Liver (tissue), 8 donors: ENCODE measurements at regions not wholly inside any gene's neighbourhood (a gene's known extent, or its start where the extent isn't known, plus 50 kb on each side); places are given as distances from the start of the nearest gene placed in this dataset.

ENCODE experiments used
- DNase-seq: peaks from one replicate; pipeline ENCODE4 v3.0.0-alpha.2; 2017; ENCODE audit warnings: low spot score
- H3K27ac ChIP-seq, 2 donors: one replicate each; pipeline ENCODE4 v1.7.0; 2013; ENCODE audit warnings: inconsistent platforms in 2 of 2, low read length in 2 of 2, control low read depth in 1 of 2, low read depth in 1 of 2, mild to moderate bottlenecking in 1 of 2
- H3K27me3 ChIP-seq, 4 donors: one replicate each; pipeline versions ENCODE4 v1.6.1 to v1.7.0; 2013; ENCODE audit warnings: low read length in 3 of 4, inconsistent platforms in 1 of 4, mild to moderate bottlenecking in 1 of 4, moderate library complexity in 1 of 4; ENCODE audit not compliant: control insufficient read depth in 4 of 4, insufficient read depth in 4 of 4
- H3K36me3 ChIP-seq, 4 donors: one replicate each; pipeline versions ENCODE4 v1.6.1 to v1.7.0; 2013; ENCODE audit warnings: low read length in 3 of 4, mild to moderate bottlenecking in 3 of 4, low read depth in 1 of 4, moderate library complexity in 1 of 4; ENCODE audit not compliant: control insufficient read depth in 4 of 4, insufficient read depth in 3 of 4
- H3K4me1 ChIP-seq, 4 donors: one replicate each; pipeline versions ENCODE4 v1.6.1 to v1.7.0; 2013; ENCODE audit warnings: low read length in 3 of 4, mild to moderate bottlenecking in 3 of 4, moderate library complexity in 1 of 4; ENCODE audit not compliant: control insufficient read depth in 4 of 4, insufficient read depth in 4 of 4
- H3K4me3 ChIP-seq, 3 donors: one replicate each; pipeline versions ENCODE4 v1.6.1 to v1.7.0; 2013; ENCODE audit warnings: low read length in 3 of 3, control low read depth in 1 of 3, low read depth in 1 of 3, mild to moderate bottlenecking in 1 of 3
- H3K9ac ChIP-seq, 2 donors: one replicate each; pipeline ENCODE4 v1.7.0; 2013; ENCODE audit warnings: low read length in 2 of 2, mild to moderate bottlenecking in 2 of 2, moderate library complexity in 2 of 2, control low read depth in 1 of 2, low read depth in 1 of 2
- H3K9me3 ChIP-seq, 4 donors: one replicate each; pipeline versions ENCODE4 v1.6.1 to v1.7.0; 2013; ENCODE audit warnings: low read length in 3 of 4; ENCODE audit not compliant: control insufficient read depth in 4 of 4
- EGR1 ChIP-seq, 2 donors: IDR thresholded peaks; 2 replicates each; pipeline ENCODE4 v1.6.1; 2016 to 2018; ENCODE audit warnings: antibody characterized with exemption in 2 of 2, low read depth in 2 of 2
- FOXA1 ChIP-seq: IDR thresholded peaks from 2 replicates; pipeline ENCODE4 v1.6.1; 2016; ENCODE audit warnings: antibody characterized with exemption
- FOXA2 ChIP-seq: IDR thresholded peaks from 2 replicates; pipeline ENCODE4 v1.6.1; 2016; ENCODE audit warnings: antibody characterized with exemption
- GABPA ChIP-seq, 2 donors: IDR thresholded peaks in 1 of 2; conservative IDR thresholded peaks in 1 of 2; 2 replicates each; pipeline ENCODE4 v1.6.1; 2016; ENCODE audit warnings: antibody characterized with exemption in 2 of 2, mild to moderate bottlenecking in 1 of 2, moderate library complexity in 1 of 2
- HNF4A ChIP-seq, 2 donors: conservative IDR thresholded peaks; 2 replicates each; pipeline ENCODE4 v1.6.1; 2016; ENCODE audit warnings: antibody characterized with exemption in 2 of 2, mild to moderate bottlenecking in 2 of 2
- JUND ChIP-seq, 2 donors: IDR thresholded peaks; 2 replicates each; pipeline ENCODE4 v1.6.1; 2016; ENCODE audit warnings: antibody characterized with exemption in 2 of 2
- NR2F2 ChIP-seq: IDR thresholded peaks from 2 replicates; pipeline ENCODE4 v1.6.1; 2016; ENCODE audit warnings: antibody characterized with exemption
- RAD21 ChIP-seq, 2 donors: IDR thresholded peaks; 2 replicates each; pipeline ENCODE4 v1.6.1; 2016; ENCODE audit warnings: antibody characterized with exemption in 2 of 2, mild to moderate bottlenecking in 2 of 2
- RXRA ChIP-seq, 2 donors: IDR thresholded peaks; 2 replicates each; pipeline ENCODE4 v1.6.1; 2017 to 2018; ENCODE audit warnings: antibody characterized with exemption in 2 of 2, mild to moderate bottlenecking in 1 of 2
- SP1 ChIP-seq: IDR thresholded peaks from 2 replicates; pipeline ENCODE4 v1.6.1; 2018; ENCODE audit warnings: antibody characterized with exemption, mild to moderate bottlenecking
- YY1 ChIP-seq: IDR thresholded peaks from 2 replicates; pipeline ENCODE4 v1.6.1; 2016; ENCODE audit warnings: antibody characterized with exemption, mild to moderate bottlenecking
- WGBS: extraction: QIAGEN DNeasy Blood & Tissue Kit; methylation state at CpG from one replicate; pipeline ENCODE4 v1.1.7; 2013; 5-methylcytosine and 5-hydroxymethylcytosine counted together
- TF ChIP-seq, protein P1 (sequence below): IDR thresholded peaks from 2 replicates; pipeline ENCODE4 v1.6.1; 2016; ENCODE audit warnings: antibody characterized with exemption
- TF ChIP-seq, protein P2 (sequence below): fragments of 150-350 bp; IDR thresholded peaks from 2 replicates; pipeline ENCODE4 v1.5.1; 2017; ENCODE audit warnings: improper control_type of control experiment, low read depth, low read length; ENCODE audit not compliant: missing input control
- TF ChIP-seq, protein P3 (sequence below): IDR thresholded peaks from 2 replicates; pipeline ENCODE4 v1.6.1; 2016; ENCODE audit warnings: antibody characterized with exemption
- TF ChIP-seq, protein P4 (sequence below): IDR thresholded peaks from 2 replicates; pipeline ENCODE4 v1.6.1; 2016; ENCODE audit warnings: antibody characterized with exemption
- TF ChIP-seq, protein P5 (sequence below): IDR thresholded peaks from 2 replicates; pipeline ENCODE4 v1.6.1; 2016; ENCODE audit warnings: antibody characterized with exemption, mild to moderate bottlenecking
- donor health status: healthy.
- donor health status: healthy.
- donor health status: healthy.
- donor health status: healthy.
- donor health status: healthy.

DNA sequence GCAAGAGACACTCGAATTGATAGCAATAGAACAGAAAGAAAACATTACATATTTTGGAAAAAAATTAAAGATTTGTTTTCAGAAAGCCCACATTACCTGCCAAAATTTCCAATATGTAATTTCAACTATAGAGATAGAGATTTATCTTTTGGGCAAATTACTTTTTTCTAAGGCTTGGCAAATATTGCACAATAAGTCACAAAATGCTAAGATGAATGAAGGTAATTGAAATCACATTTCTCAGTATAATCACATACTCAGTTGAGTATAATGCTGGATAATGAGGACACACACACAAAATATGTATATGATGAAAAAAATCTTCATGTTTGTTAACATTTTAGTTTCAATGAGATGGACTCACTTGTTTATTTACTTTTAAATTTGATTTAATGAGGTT is 189.2 kb upstream of the STXBP6 start:
- TF ChIP-seq JUND (IDR thresholded peaks at IDR 0.05) (no peak), YY1 (no peak), NR2F2 (no peak), FOXA2 (no peak), RAD21 (IDR thresholded peaks at IDR 0.05) (no peak)
- TF ChIP-seq, protein P1, sequence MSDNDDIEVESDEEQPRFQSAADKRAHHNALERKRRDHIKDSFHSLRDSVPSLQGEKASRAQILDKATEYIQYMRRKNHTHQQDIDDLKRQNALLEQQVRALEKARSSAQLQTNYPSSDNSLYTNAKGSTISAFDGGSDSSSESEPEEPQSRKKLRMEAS = no peak
- no peaks in the 10 kb centered on the region for H3K9me3 ChIP-seq
- H3K4me1 ChIP-seq = peaks cover 0 to 5% (median 0%) of the 10 kb centered on the region in 4 donors
- peaks cover 0 to 2% (median under 1%) of the 10 kb centered on the region in 4 donors for H3K27me3 ChIP-seq
- DNase-seq = no peak
- WGBS = 52% methylated on average over 1 of the region's 1 CpG
- H3K9ac ChIP-seq = no peak overlapping the region
- H3K36me3 ChIP-seq = no peaks in the 10 kb centered on the region
- H3K4me3 ChIP-seq = no peak overlapping the region
- H3K27ac ChIP-seq = no peak overlapping the region

DNA sequence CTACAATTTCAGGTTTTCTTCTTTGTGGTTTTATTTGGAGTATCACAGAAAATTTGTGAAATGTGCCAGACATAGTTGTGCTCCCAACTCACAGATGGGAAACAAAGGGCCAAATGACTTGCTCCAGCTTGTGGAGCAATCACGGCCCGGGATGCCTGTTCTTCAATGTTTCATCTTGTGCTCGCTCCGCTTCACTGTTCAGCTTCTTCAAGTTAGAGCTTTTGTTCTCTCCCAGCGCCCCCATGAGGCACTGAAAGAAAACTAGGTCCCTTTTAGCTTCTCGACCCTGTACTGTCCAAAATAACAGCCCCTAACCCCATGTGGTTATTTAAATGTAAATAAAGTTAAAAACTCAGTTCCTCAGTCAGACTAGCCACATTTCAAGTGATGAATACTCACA is 187.9 kb upstream of the STXBP6 start:
- Histone ChIP-seq H3K9ac (no peak overlapping the region), H3K27me3 (peaks cover 0 to 2% (median under 1%) of the 10 kb centered on the region in 4 donors), H3K4me1 (peaks cover 0 to 5% (median 0%) of the 10 kb centered on the region in 4 donors), H3K4me3 (no peak overlapping the region), H3K27ac (no peak overlapping the region), H3K36me3 (no peaks in the 10 kb centered on the region), H3K9me3 (no peaks in the 10 kb centered on the region)
- WGBS = 10% methylated on average over 6 of the region's 6 CpGs
- TF ChIP-seq, protein P2, sequence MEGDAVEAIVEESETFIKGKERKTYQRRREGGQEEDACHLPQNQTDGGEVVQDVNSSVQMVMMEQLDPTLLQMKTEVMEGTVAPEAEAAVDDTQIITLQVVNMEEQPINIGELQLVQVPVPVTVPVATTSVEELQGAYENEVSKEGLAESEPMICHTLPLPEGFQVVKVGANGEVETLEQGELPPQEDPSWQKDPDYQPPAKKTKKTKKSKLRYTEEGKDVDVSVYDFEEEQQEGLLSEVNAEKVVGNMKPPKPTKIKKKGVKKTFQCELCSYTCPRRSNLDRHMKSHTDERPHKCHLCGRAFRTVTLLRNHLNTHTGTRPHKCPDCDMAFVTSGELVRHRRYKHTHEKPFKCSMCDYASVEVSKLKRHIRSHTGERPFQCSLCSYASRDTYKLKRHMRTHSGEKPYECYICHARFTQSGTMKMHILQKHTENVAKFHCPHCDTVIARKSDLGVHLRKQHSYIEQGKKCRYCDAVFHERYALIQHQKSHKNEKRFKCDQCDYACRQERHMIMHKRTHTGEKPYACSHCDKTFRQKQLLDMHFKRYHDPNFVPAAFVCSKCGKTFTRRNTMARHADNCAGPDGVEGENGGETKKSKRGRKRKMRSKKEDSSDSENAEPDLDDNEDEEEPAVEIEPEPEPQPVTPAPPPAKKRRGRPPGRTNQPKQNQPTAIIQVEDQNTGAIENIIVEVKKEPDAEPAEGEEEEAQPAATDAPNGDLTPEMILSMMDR = peak; percentile 14
- peak; percentile 53 to 54 for TF ChIP-seq RAD21 (IDR thresholded peaks at IDR 0.05)
- TF ChIP-seq YY1 = no peak
- TF ChIP-seq, protein P3, sequence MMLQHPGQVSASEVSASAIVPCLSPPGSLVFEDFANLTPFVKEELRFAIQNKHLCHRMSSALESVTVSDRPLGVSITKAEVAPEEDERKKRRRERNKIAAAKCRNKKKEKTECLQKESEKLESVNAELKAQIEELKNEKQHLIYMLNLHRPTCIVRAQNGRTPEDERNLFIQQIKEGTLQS = no peak
- DNase-seq = no peak

DNA sequence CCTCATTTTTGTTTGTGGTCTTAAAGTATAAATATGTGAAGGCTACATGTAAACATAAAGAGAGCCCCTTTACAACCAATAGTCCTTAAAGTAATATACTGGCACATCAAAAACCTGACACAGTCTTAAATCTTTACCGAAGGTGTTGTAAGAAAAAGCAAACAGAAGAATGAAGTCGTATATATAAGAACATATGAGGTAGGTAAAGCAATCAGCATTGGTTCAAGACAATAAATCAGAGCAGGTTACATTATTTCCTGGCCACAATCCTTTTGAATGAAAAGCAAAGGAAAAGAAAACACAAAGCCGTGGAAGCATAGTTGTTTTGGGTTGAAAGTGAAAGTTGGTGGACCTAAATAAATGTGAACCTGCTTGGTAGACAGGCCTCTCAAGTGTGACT is 183.7 kb upstream of the STXBP6 start:
- DNase-seq = no peak
- 54% methylated on average over 3 of the region's 3 CpGs for WGBS
- Histone ChIP-seq H3K27me3 (peaks cover 0 to 2% (median 0%) of the 10 kb centered on the region in 4 donors), H3K9me3 (no peaks in the 10 kb centered on the region), H3K9ac (no peak overlapping the region), H3K4me1 (peaks cover 0 to 5% (median under 1%) of the 10 kb centered on the region in 4 donors), H3K36me3 (no peaks in the 10 kb centered on the region), H3K27ac (no peak overlapping the region), H3K4me3 (no peak overlapping the region)
- TF ChIP-seq HNF4A (conservative IDR thresholded peaks at IDR 0.05) = no peak

DNA sequence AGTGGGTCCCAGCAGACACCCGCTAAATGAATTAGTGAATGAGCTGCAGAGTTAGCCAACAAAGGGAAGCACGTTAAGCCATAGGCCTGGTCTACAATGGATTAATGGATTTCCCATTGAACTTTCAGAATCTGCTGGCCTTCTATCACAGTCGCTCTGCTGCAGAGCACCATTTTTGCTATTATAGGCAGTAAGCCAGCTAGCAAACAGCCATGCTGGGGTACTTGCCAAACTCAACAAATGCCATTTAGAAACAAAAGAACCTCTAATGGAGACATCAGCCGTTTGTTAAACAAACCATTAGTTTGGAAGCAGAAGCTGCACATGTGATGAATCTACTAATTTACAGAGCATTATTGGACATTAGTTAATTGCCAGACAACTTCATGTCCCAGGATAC is 181.1 kb upstream of the STXBP6 start:
- WGBS = 43% methylated on average over 4 of the region's 4 CpGs
- H3K4me1 ChIP-seq = peaks cover 0 to 2% (median 0%) of the 10 kb centered on the region in 4 donors
- DNase-seq = no peak
- no peaks in the 10 kb centered on the region for H3K27me3 ChIP-seq
- TF ChIP-seq, protein P4, sequence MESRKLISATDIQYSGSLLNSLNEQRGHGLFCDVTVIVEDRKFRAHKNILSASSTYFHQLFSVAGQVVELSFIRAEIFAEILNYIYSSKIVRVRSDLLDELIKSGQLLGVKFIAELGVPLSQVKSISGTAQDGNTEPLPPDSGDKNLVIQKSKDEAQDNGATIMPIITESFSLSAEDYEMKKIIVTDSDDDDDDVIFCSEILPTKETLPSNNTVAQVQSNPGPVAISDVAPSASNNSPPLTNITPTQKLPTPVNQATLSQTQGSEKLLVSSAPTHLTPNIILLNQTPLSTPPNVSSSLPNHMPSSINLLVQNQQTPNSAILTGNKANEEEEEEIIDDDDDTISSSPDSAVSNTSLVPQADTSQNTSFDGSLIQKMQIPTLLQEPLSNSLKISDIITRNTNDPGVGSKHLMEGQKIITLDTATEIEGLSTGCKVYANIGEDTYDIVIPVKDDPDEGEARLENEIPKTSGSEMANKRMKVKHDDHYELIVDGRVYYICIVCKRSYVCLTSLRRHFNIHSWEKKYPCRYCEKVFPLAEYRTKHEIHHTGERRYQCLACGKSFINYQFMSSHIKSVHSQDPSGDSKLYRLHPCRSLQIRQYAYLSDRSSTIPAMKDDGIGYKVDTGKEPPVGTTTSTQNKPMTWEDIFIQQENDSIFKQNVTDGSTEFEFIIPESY = no peak
- TF ChIP-seq EGR1 (IDR thresholded peaks at IDR 0.05; ENCODE audit: low read depth in 2 of 2) (no peak), YY1 (peak; percentile 92), SP1 (peak; percentile 22), RXRA (IDR thresholded peaks at IDR 0.05) (peak in 1 of 2 donors; percentile 20), RAD21 (IDR thresholded peaks at IDR 0.05) (peak in 1 of 2 donors; percentile 36), HNF4A (conservative IDR thresholded peaks at IDR 0.05) (peak in 1 of 2 donors; percentile 9), FOXA1 (no peak), GABPA (IDR thresholded peaks at IDR 0.05 in 1 of 2, conservative IDR thresholded peaks at IDR 0.05 in 1 of 2) (no peak)
- TF ChIP-seq, protein P5, sequence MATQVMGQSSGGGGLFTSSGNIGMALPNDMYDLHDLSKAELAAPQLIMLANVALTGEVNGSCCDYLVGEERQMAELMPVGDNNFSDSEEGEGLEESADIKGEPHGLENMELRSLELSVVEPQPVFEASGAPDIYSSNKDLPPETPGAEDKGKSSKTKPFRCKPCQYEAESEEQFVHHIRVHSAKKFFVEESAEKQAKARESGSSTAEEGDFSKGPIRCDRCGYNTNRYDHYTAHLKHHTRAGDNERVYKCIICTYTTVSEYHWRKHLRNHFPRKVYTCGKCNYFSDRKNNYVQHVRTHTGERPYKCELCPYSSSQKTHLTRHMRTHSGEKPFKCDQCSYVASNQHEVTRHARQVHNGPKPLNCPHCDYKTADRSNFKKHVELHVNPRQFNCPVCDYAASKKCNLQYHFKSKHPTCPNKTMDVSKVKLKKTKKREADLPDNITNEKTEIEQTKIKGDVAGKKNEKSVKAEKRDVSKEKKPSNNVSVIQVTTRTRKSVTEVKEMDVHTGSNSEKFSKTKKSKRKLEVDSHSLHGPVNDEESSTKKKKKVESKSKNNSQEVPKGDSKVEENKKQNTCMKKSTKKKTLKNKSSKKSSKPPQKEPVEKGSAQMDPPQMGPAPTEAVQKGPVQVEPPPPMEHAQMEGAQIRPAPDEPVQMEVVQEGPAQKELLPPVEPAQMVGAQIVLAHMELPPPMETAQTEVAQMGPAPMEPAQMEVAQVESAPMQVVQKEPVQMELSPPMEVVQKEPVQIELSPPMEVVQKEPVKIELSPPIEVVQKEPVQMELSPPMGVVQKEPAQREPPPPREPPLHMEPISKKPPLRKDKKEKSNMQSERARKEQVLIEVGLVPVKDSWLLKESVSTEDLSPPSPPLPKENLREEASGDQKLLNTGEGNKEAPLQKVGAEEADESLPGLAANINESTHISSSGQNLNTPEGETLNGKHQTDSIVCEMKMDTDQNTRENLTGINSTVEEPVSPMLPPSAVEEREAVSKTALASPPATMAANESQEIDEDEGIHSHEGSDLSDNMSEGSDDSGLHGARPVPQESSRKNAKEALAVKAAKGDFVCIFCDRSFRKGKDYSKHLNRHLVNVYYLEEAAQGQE = no peak
- no peak overlapping the region for H3K27ac ChIP-seq
- no peak overlapping the region for H3K9ac ChIP-seq
- H3K9me3 ChIP-seq = no peaks in the 10 kb centered on the region
- no peaks in the 10 kb centered on the region for H3K36me3 ChIP-seq
- H3K4me3 ChIP-seq = no peak overlapping the region
